ENCODE measurements at regions not wholly inside any gene's neighbourhood (a gene's known extent, or its start where the extent isn't known, plus 50 kb on each side); places are given as distances from the start of the nearest gene placed in this dataset.

- DNase-seq (ENCODE audit: low spot score) = no peak
Measured at GRCh38 chr4:95672811-95673210, 124.0 kb upstream of the UNC5C start.

- no peak for DNase-seq (ENCODE audit: low spot score)
Measured at GRCh38 chr4:95660719-95661118, 111.9 kb upstream of the UNC5C start.

DNA sequence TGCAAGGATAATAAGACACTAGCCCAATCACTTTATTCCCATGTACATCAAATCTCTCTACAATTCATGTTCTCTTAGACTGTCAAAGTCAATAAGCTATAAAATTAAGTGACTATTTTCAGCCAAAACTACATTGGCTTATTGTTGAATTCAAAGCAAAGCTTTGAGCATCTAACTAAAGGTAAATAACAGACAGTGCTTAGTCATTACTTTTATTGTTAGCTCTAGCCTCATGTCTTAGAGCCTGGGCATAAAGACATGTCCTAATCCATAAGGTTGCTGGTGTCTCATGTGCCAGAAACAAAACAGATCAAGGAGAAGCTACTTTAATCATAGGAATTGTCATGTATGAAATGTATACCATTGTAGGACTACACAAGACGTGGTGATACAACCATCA, 103.1 kb upstream of the UNC5C start:
- DNase-seq (ENCODE audit: low spot score) = no peak

- DNase-seq (ENCODE audit: low spot score) = no peak
Measured at GRCh38 chr4:95644417-95644816, 95.6 kb upstream of the UNC5C start.

DNA sequence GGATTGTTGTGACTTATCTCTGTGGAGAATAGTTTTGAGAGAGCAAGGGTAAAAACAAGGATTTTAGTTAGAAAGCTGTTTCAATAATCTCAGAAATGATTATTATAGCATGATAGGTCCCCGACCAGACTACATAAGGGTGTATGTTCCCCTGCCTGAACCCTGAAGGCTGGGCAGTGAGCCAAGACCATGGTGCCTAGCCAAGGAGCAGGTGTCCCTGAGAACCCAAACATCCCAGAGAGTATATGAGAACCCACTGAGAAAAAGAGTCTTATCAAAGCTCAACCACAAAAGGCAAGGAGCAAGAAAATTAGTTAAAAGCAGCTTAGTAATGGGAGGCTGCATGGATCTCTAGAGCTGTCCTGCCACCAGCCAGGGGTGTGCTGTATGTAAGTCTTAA, 94.9 kb upstream of the UNC5C start:
- no peak for DNase-seq (ENCODE audit: low spot score)

DNA sequence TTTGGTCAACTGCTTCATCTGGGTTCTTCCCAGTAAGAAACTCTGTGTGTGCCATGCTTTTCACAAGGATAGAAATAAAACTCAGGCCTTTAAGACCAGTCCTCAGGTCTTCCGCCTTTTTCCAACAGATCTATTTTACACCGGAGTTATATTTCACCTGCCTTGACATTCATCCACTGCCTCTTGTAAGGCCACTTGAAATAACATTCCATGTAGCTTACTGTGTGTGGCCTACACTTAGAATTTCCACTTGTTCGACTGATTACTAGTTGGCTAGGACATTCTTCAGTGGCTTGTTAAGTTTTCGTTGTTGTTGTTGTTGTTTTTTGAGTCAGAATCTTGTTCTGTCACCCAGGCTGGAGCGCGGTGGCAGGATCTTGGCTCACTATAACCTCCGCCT, 92.8 kb upstream of the UNC5C start:
- DNase-seq (ENCODE audit: low spot score) = no peak

GRCh38 chr4:95640311-95640710, 91.5 kb upstream of the UNC5C start:
- no peak for DNase-seq (ENCODE audit: low spot score)

DNA sequence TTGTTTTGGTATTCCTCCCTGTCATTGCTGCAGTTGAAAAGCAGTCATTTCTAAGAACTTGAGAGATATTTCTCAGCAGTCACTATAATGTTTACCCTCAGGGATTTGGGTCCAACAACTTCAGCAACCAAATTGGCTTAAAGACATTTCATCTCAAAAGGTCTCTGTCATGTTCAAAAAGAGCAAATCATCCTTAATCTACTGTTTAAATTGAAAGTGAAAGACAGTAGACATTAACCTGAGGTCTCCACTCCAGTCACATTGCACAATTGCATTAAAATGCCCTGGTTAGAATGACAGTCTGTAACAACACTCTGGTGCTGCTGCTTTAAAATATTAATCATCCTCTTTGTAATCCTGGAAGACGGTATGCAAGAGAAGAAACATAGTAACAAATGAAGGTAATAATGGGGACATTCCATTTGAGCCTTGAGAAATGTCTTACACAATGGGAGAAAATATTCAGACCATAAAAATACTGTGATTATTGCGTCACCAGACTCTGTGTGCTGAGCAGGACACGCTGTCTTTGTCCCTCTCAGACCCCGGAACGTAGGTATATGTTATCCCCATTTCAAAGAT, 90.2 kb upstream of the UNC5C start:
- no peak for DNase-seq (ENCODE audit: low spot score)

DNA sequence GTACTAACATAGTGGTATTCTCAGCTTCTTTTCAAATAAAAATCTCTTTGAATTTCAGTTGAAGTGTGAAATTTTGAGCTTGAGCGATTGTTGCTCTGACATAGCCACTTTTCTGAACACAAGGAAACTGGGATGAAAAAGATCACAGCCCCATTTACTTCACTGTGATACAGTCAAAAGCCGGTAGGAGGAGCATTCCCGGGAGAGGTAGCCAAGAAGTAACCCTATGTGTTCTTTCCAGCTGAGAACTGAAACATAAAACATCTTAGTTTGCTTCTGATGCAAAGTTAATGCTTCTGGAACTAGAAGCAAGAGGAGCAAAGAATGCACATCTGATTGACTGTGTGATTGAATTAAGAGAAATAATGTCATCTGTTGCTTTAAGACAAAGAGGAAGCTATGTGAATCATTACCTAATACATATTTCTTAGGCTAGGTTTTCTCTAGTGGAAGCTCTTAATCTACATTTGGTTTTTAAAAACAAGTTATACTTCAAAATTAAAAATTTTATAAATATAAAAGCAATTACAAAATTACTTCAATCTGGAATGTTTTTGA, 88.3 kb upstream of the UNC5C start:
- no peak for DNase-seq (ENCODE audit: low spot score)

DNA sequence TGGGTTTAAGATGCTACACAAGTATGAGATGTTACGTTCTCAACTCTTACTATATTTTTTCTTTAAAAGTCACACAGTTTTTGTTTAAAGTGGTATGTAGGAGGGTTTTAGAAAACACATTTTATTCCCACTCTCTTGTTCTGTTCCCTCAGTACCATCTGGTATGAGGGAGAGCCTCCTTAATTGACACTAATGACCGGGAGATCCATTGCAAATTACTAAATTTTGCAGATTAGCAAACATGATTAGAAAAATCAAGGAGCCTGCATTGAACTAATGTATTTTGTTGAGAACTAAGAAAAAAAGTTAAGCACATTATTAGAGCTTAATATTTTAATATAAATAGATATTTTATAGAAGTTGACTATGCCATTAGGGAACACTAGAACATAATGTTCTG, 87.3 kb upstream of the UNC5C start:
- no peak for DNase-seq (ENCODE audit: low spot score)

GRCh38 chr4:95627709-95628108, 78.9 kb upstream of the UNC5C start:
- no peak for DNase-seq (ENCODE audit: low spot score)

DNA sequence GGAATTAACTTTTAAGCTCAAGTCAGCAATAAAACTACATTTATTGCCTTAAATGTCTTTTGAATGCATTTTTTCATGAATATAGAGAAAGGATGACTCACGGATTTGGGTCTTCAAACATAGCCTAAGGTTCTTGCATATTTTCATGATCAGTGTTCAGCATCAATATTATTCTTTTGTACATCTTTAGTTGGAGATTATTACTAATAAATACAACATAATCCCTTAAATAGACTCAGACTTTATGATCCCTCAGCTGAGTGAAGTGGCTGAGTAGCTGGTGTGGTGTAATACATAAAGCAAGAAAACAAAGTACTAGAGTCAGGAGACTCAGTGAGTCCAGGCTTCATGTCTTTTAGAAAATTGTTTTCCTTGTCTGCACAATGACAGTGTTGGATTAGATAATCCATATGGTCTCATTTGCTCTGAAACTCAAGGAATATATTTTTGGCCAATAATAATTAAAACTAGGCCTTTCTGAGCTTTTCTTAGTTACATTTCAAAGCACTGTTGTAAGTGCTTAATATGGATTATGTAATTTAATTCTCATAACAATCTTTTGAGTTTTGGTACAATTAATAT, 78.3 kb upstream of the UNC5C start:
- DNase-seq (ENCODE audit: low spot score) = no peak

- DNase-seq (ENCODE audit: low spot score) = no peak
Measured at GRCh38 chr4:95625020-95625419, 76.2 kb upstream of the UNC5C start.

GRCh38 chr4:95619525-95620443, 71.0 kb upstream of the UNC5C start:
- DNase-seq (ENCODE audit: low spot score) = no peak

DNA sequence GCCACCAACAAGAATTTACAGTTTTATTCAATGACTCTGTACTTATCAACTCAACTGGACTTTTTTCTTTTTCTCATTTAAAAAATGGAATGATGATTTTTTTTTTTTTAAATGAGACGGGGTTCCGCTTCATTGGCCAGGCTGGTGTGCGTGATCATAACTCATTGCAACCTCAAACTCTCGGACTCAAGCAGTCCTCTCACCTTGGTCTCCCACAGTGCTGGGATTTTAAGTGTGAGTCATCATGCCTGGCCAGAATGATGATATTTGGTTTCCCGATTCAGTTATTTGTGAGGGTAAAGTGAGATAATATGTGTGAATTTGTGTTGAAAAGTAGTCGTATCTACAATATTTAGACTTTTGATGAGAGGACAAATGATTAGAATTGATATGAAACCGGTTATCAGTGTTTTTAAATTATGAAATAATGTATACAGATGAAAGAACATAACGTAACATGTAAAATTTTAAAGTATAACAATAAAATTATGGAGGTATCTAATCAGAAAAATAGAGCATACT, 66.0 kb upstream of the UNC5C start:
- no peak for DNase-seq (ENCODE audit: low spot score)

DNA sequence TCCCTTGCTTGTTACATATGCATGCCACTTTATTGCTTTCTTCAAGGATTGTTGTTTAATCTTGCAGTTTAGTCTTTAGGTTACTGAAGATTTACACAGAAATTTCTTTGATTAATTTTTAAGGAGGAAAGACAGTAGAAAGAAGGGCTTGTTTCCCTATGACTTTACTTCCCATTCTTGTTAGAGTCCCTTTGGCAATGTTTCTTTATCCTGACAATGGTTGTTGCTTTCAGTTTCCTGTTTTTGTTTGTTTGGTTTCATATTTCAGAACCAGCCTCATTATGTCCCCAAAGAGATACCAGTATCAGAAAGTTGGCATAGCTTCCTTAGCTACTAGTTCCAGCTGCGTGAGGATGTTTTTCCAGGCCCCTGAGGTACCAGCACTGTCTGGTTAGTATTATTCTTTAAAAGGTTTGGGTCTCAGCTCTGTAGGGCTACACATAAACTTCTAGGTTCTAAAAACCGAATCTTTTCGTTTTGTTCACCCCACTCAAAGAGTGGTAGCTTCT, 61.3 kb upstream of the UNC5C start:
- no peak for DNase-seq (ENCODE audit: low spot score)

- no peak for DNase-seq (ENCODE audit: low spot score)
Measured at GRCh38 chr4:95606739-95607138, 58.0 kb upstream of the UNC5C start.

- no peak for DNase-seq (ENCODE audit: low spot score)
Measured at GRCh38 chr4:95603393-95603792, 54.6 kb upstream of the UNC5C start.

DNA sequence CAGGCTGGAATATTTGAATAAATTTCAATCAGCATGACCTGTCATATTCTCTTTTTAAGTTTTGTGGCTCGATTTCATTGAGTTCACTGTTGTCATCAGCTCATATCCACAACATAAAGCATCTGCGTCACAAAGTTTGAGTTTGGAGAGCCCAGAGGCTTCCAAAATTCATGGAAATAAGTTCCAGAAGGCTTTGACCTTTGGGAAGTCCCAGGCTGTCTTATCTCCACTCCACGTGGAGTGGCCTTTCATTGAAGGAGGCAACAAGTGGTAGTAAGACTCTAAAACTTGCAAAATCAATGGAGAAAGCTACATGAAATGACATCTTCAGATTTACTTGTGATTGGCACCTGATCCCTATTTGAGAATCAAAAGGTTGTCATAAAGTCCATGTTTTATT, 54.1 kb upstream of the UNC5C start:
- no peak for DNase-seq (ENCODE audit: low spot score)

- no peak for DNase-seq (ENCODE audit: low spot score)
Measured at GRCh38 chr4:95601356-95601755, 52.6 kb upstream of the UNC5C start.

DNA sequence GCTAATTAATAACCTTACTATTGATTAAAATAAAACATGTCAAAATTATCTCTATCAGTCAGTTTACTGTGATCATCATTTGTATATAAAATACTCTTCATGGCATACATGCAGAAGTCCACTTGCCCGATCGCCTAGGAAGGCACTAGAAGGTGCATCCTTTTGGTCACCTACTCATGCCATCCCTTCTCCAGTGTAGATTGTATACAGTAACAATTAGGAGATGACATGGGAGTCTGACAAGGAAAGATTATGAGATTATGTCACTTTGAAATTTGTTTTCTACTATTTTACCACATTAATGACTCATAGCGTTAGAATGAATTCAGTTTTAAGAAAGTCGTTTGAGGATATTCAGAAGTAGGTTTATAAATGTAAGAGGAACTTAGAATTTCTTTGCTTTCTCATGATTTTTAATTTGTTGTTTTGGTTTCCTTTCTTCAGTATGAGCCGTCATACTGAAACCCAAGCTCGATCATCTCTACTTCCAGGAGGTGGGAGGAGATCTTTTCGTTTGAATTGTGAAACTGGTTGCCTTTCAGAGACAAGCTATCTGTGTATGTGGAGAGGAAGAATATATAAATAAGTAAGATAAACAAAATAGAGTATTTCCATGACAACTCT, 51.1 kb upstream of the UNC5C start:
- DNase-seq (ENCODE audit: low spot score) = no peak

Data from A172 (cell line).